Stimulated activated naive CD8-positive, alpha-beta T cell treated with anti-CD3 and anti-CD28 coated beads, Interleukin-15, amount 100 ng/mL, for 72 hours (primary cell): ENCODE measurements at regions not wholly inside any gene's neighbourhood (a gene's known extent, or its start where the extent isn't known, plus 50 kb on each side); places are given as distances from the start of the nearest gene placed in this dataset.

Source experiments
- ATAC-seq: fragments of 150-1000 bp; cut with Tn5 transposase; 2 replicates; pipeline ENCODE4 v1.10.0; 2021; ENCODE audit warnings: mild to moderate bottlenecking, moderate library complexity
- DNase-seq, 2 donors: peaks; one replicate each; pipeline ENCODE4 v3.0.0; 2021 to 2022
- H3K27ac Mint-ChIP-seq, 2 donors: one replicate each; pipeline ENCODE4 v1.8.0; 2022; ENCODE audit warnings: mild to moderate bottlenecking in 2 of 2, mixed read lengths in 2 of 2, moderate library complexity in 2 of 2
- H3K27me3 Mint-ChIP-seq: one replicate; pipeline ENCODE4 v1.8.0; 2022; ENCODE audit warnings: mixed read lengths
- H3K4me1 Mint-ChIP-seq: one replicate; pipeline ENCODE4 v1.8.0; 2022; ENCODE audit warnings: mild to moderate bottlenecking, mixed read lengths
- H3K4me3 Mint-ChIP-seq, 2 donors: one replicate each; pipeline ENCODE4 v1.8.0; 2022; ENCODE audit warnings: mild to moderate bottlenecking in 2 of 2, mixed read lengths in 2 of 2, moderate library complexity in 1 of 2
- H3K9me3 Mint-ChIP-seq, 2 donors: one replicate each; pipeline ENCODE4 v1.8.0; 2022; ENCODE audit warnings: mixed read lengths in 2 of 2

DNA sequence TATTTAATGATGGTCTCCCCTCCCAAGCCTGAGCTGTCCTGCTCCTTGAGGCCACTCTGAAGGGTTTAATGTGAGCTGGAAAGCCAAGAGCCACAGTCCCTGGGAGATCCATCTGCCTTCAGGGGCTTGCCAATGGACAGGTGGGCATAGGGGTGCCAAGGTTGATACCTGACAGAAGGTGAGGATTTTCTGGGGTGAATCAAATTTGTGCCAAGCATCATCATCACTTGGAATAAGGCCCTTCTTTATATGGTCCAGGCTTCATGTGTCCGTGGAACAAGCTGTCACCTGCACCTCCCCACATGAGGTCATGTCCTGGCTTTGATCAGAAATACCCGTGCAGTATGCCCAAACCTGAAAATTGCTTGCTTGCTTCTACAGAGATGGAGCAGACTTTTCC is 71.9 kb upstream of the CTNNB1 start:
- no peaks in the 10 kb centered on the region for H3K4me1 Mint-ChIP-seq
- no peak overlapping the region for H3K4me3 Mint-ChIP-seq
- H3K9me3 Mint-ChIP-seq, result peaks cover 18 to 43% of the 10 kb centered on the region in 2 donors
- H3K27ac Mint-ChIP-seq, result no peak overlapping the region
- ATAC-seq (no peak), DNase-seq (no peak)
- no peaks in the 10 kb centered on the region for H3K27me3 Mint-ChIP-seq

DNA sequence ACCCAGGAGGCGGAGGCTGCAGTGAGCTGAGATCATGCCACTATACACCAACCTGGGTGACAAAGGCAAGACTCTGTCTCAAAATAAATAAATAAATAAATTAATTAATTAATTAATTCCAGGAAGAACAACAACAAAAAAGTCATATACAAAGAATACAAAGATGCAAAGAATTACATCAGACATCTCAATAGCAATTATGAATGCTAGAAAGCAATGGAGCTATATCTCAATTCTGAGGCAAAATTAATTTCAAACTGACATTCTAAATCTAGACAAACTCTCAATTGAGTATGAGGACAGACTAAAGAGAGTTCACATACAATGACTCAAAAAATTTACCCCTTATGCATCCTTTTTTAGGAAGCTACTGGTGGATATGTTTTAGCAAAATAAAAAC is 69.6 kb upstream of the CTNNB1 start:
- no peaks in the 10 kb centered on the region for H3K27me3 Mint-ChIP-seq
- no peak for DNase-seq
- H3K9me3 Mint-ChIP-seq, result peaks cover 18 to 37% of the 10 kb centered on the region in 2 donors
- H3K4me3 Mint-ChIP-seq, result no peak overlapping the region
- H3K27ac Mint-ChIP-seq, result no peak overlapping the region
- H3K4me1 Mint-ChIP-seq, result no peaks in the 10 kb centered on the region
- no peak for ATAC-seq

DNA sequence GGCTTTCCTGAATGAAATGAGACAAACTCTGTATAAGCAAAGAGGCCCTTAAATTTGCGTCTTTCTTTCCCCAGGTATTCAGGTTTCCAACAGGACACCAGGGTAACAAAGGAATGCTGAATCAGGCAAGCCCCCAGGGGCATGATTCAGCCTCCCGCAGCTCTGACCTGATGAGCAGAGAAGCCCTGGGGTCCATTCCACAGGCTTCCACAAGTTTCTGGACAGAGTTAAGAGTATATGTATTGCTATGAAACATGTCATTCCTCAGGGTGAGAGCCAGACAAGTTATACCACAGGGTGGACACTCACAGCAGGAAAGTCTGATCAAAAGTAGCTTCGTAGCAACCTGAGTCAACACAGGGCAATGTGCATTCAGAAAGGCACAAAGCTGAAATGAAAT is 68.1 kb upstream of the CTNNB1 start:
- H3K27ac Mint-ChIP-seq, result no peak overlapping the region
- no peak for DNase-seq
- H3K9me3 Mint-ChIP-seq, result peaks cover 18 to 22% of the 10 kb centered on the region in 2 donors
- H3K4me1 Mint-ChIP-seq, result no peaks in the 10 kb centered on the region
- no peaks in the 10 kb centered on the region for H3K27me3 Mint-ChIP-seq
- H3K4me3 Mint-ChIP-seq, result no peak overlapping the region
- ATAC-seq, result no peak

DNA sequence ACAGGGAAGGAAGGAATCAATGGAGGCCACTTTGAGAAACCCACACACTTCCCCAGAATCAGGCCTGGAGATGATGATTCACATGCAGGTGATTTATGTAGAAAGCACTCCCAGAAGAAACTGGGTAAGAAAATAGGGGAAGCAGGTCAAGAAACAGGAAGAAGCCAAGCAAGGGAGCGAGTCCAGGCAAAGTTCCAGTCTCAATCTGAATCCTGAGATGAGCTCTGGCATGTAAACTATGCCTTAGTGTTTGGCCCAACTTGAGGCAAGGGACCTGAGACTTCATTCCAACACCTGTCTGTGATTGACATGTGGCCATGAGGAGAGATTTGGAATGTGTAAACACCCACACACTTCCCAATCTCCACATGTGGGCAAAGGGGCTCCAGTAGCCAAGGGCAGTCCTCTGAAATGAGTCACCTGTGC is 61.6 kb upstream of the CTNNB1 start:
- ATAC-seq (no peak), DNase-seq (no peak)
- Mint-ChIP-seq H3K27me3 (no peaks in the 10 kb centered on the region), H3K9me3 (no peaks in the 10 kb centered on the region), H3K27ac (peak overlapping the region in 1 of 2 donors; percentile 91), H3K4me3 (no peak overlapping the region), H3K4me1 (no peaks in the 10 kb centered on the region)

DNA sequence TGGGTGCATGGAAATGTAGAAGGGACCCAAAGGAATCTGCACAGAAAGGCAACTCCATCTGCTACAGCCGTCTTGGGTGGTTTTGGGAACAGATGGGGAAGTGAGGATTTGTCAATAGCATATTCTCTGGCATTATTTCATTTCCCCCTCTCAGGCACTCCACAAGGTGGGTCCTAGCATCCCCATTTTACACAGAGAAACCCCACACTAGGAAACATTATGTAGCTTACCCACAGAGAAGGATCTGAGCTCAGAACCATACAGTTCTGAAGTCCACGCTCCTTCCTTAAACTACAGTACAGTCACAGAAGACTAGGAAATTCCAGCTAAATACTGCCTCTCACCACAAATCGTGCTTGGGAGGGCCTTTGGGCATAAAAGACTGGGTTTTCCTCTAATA is 61.2 kb upstream of the CTNNB1 start:
- H3K4me1 Mint-ChIP-seq, result no peaks in the 10 kb centered on the region
- H3K27ac Mint-ChIP-seq, result no peak overlapping the region
- no peaks in the 10 kb centered on the region for H3K9me3 Mint-ChIP-seq
- ATAC-seq, result no peak
- no peak overlapping the region for H3K4me3 Mint-ChIP-seq
- DNase-seq, result no peak
- no peaks in the 10 kb centered on the region for H3K27me3 Mint-ChIP-seq

DNA sequence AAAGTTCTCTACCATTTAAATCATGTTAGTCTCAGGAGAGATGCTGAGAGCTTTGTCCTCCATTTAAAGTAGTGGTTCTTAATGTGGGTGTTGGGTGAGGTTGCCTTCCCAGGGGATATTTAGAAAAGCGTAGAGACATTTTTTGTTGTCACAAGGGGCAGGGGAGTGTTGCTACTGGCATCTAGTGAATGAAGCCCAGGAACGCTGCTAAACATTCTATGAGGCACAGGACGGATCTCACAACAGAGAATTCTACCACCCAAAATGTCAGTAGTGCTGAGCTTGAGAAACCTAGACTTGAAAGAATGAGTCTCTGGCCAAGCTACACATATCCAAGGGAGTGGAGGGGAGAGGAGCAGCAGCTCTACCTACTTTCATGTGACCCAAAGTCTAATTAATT is 60.7 kb upstream of the CTNNB1 start:
- no peak overlapping the region for H3K27ac Mint-ChIP-seq
- H3K27me3 Mint-ChIP-seq, result no peaks in the 10 kb centered on the region

DNA sequence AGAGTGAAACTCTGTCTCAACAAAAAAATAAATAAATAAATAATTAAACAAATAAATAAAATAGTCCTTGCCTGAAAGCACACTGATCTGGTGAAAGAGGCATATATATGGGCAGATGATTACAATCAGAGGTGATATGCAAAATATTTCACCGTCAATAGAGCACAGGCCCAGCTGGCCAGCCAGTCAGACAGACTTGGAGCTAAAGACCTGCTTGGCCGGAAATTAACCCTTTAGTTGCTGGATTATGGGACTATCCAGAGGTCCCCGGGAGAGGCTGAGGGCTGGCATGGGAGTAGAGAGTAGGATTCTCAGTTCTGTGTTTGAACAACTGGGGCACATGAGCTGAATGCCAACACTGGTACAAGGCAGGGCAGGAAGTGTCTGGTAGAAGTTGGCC is 59.1 kb upstream of the CTNNB1 start:
- no peak for ATAC-seq

More for the DNA sequence above, 60.7 kb upstream of the CTNNB1 start:
- no peaks in the 10 kb centered on the region for H3K4me1 Mint-ChIP-seq
- H3K4me3 Mint-ChIP-seq, result no peak overlapping the region
- DNase-seq, result no peak
- ATAC-seq, result no peak
- H3K9me3 Mint-ChIP-seq, result no peaks in the 10 kb centered on the region

DNA sequence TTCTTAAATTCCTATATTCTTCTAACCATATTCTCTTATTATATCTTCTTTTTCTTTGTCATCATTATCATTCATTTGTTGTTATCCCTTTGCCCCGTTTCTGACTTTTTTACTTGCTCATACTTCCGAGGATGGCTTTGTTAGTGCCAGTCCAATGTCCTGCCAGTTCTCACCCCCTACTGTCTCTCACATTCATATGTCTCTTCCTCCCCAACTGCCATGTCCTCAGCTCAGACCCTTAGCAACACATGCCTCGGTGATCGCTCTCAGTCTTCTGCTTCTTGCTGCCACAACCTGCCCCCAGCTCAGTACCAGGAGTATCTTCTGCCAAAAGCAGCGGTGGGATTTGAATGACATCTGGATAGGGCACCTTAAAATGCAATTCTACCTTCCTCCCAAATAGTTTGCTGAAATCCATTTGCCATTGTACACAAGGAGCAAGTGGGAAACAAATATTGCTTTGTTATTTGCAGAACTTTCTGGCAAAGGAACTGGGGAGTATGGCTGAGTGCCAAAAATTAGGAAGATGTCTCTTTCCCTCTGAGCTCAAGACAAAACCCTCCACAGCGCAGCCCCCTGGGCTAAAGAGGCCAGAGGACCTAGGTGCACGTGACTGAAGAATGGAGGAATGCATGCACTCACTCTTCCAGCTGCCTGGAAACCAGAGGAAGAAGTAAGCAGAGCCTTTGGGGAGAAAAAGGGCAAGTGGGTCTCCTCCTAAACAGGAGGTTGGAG is 57.7 kb upstream of the CTNNB1 start:
- Mint-ChIP-seq H3K9me3 (peaks cover 9 to 11% of the 10 kb centered on the region in 2 donors), H3K4me1 (no peaks in the 10 kb centered on the region), H3K4me3 (no peak overlapping the region), H3K27me3 (no peaks in the 10 kb centered on the region), H3K27ac (peak overlapping the region in 1 of 2 donors; percentile 72)
- DNase-seq (no peak), ATAC-seq (no peak)

More for the DNA sequence above, 59.1 kb upstream of the CTNNB1 start:
- no peaks in the 10 kb centered on the region for H3K27me3 Mint-ChIP-seq
- H3K27ac Mint-ChIP-seq, result no peak overlapping the region
- no peaks in the 10 kb centered on the region for H3K9me3 Mint-ChIP-seq
- no peak overlapping the region for H3K4me3 Mint-ChIP-seq
- DNase-seq, result no peak
- H3K4me1 Mint-ChIP-seq, result no peaks in the 10 kb centered on the region

DNA sequence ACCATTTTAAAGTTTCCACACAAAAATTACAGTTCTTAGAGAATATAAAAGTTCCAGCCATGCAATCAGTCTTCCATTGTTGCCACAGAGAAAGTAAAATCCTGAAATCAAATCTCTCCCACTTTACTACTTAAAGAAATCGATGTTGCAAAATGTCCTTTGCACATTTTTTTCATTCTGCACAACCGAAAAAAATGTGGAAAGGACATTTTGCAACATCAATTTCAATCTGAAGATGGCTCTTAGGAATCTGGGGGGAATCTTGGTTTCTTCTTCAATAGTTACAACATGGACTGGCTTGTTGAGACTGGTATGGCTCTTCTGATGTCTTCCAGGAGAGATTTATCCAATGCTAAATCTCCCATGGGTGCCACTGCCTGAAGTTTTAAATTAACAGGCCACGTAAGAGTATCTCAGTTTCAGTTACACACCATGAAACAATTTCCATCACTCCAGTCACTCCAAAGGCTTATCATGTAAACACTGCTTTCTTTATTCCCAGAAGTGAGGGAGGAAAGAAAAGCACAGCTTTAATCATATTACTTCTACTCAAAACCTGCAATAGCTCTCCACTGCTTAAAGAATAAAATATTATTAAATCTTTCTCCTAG is 55.8 kb upstream of the CTNNB1 start:
- no peaks in the 10 kb centered on the region for H3K27me3 Mint-ChIP-seq
- DNase-seq (no peak), ATAC-seq (no peak)
- no peak overlapping the region for H3K4me3 Mint-ChIP-seq
- H3K4me1 Mint-ChIP-seq, result no peaks in the 10 kb centered on the region
- no peak overlapping the region for H3K27ac Mint-ChIP-seq
- peaks cover 20 to 22% of the 10 kb centered on the region in 2 donors for H3K9me3 Mint-ChIP-seq

DNA sequence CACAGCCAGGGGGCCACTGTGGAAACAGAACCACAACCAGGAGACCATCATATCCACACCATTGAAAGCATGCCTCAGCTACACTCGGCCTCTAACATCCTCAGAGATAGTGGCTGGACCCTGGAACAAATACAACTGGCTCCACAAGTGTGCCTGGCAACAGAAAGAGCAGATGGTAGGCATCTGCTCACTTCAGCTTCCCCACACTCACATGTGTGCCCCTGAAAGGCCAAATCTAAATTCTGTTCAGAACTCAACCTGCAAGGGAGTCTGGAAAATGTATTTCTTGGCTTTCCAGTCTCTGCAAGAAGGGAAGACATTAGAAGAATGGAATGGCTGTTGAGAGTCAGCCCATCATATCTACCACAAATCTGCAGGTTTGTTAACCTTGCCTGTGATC is 54.7 kb upstream of the CTNNB1 start:
- ATAC-seq (no peak), DNase-seq (no peak)
- Mint-ChIP-seq H3K9me3 (peaks cover 20 to 22% of the 10 kb centered on the region in 2 donors), H3K4me3 (no peak overlapping the region), H3K27ac (no peak overlapping the region), H3K4me1 (no peaks in the 10 kb centered on the region), H3K27me3 (no peaks in the 10 kb centered on the region)

DNA sequence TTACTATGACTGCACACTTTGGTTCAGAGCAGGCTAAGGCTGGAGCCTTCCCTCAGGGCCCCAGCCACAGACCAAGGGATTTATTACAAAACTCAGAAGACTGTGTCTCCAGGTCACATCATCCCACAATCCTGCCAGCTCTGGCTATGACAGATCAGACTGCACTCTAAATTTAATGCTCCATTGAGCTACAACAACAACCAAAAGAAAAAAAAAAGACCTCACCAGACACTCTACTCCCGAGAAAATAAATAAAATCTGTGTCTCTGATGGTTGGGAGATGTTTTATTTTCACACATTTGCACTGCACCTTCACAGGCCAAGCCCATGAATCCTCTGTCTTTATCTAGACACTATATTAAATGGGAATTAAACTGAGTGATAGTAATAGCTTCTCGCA is 50.8 kb upstream of the CTNNB1 start:
- Mint-ChIP-seq H3K27ac (no peak overlapping the region), H3K27me3 (no peaks in the 10 kb centered on the region), H3K4me1 (no peaks in the 10 kb centered on the region), H3K4me3 (no peak overlapping the region), H3K9me3 (peaks cover 20 to 22% of the 10 kb centered on the region in 2 donors)
- DNase-seq, result no peak
- ATAC-seq, result no peak

DNA sequence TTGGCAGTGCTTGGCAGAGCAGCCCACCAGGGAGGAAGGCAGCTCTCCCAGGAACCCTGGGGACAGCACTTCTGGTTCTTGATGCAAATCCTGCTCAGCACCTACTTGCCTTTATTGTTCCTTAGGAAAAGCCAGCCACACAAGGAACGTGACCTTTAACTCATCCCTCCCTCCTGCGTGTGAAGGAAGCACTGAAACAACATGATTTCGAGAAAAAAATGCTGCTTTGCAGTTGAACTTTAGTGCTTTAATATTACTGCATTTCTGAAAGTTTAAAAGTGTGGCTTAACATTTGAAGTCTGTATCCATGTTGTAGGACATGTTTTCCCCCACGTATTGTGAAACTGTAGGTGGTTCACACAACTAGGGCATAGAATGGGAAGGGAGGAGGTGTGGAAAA is 50.4 kb upstream of the CTNNB1 start:
- H3K4me1 Mint-ChIP-seq, result no peaks in the 10 kb centered on the region
- no peak overlapping the region for H3K27ac Mint-ChIP-seq
- H3K9me3 Mint-ChIP-seq, result peaks cover 20 to 22% of the 10 kb centered on the region in 2 donors
- DNase-seq (no peak), ATAC-seq (no peak)
- no peak overlapping the region for H3K4me3 Mint-ChIP-seq
- no peaks in the 10 kb centered on the region for H3K27me3 Mint-ChIP-seq
